Neural cell (in vitro differentiated cells): ENCODE measurements at regions not wholly inside any gene's neighbourhood (a gene's known extent, or its start where the extent isn't known, plus 50 kb on each side); places are given as distances from the start of the nearest gene placed in this dataset.
A peak's percentile ranks its signal among the peaks of the same experiment; 100 is the strongest.

Experiments used
- H2AFZ ChIP-seq: fragments of 200-600, 300-800 bp; sonication (generic), shearing (Covaris generic); 2 replicates; pipeline ENCODE4 v1.6.0; 2014; ENCODE audit warnings: low read depth, mild to moderate bottlenecking, antibody characterized with exemption, low read length, moderate library complexity
- H3F3A ChIP-seq: fragments of 200-600 bp; shearing (Covaris generic); 2 replicates; pipeline ENCODE4 v1.6.1; 2016; ENCODE audit warnings: mild to moderate bottlenecking, moderate library complexity, mixed read lengths, antibody characterized with exemption, low read length; ENCODE audit not compliant: insufficient read depth, poor library complexity, severe bottlenecking
- H3K27ac ChIP-seq: fragments of 200-600, 300-800 bp; sonication (generic), shearing (Covaris generic); 2 replicates; pipeline ENCODE4 v1.5.1; 2014; ENCODE audit warnings: mild to moderate bottlenecking, low read length, moderate library complexity
- H3K27me3 ChIP-seq: fragments of 300-800, 200-600 bp; sonication (generic), shearing (Covaris generic); 2 replicates; pipeline ENCODE4 v1.6.0; 2014; ENCODE audit warnings: mild to moderate bottlenecking, low read depth, low read length, moderate library complexity; ENCODE audit not compliant: insufficient read depth
- H3K36me3 ChIP-seq: fragments of 300-800, 200-600 bp; sonication (generic), shearing (Covaris generic); 2 replicates; pipeline ENCODE4 v1.5.1; 2014; ENCODE audit warnings: mild to moderate bottlenecking, antibody characterized with exemption, low read length, moderate library complexity; ENCODE audit not compliant: insufficient read depth
- H3K4me2 ChIP-seq: fragments of 300-800, 200-600 bp; sonication (generic), shearing (Covaris generic); 2 replicates; pipeline ENCODE4 v1.6.0; 2014; ENCODE audit warnings: mild to moderate bottlenecking, low read length
- H3K4me3 ChIP-seq: fragments of 300-800, 200-600 bp; sonication (generic), shearing (Covaris generic); 2 replicates; pipeline ENCODE4 v1.5.1; 2014; ENCODE audit warnings: mild to moderate bottlenecking, low read length, moderate library complexity
- H3K79me2 ChIP-seq: fragments of 200-600 bp; shearing (Covaris generic); replicated peaks from 2 replicates; pipeline ENCODE4 v1.6.0; 2014; ENCODE audit warnings: mild to moderate bottlenecking, low read length, moderate library complexity; ENCODE audit not compliant: insufficient read depth
- H3K9ac ChIP-seq: fragments of 300-800, 200-600 bp; sonication (generic), shearing (Covaris generic); 2 replicates; pipeline ENCODE4 v1.6.1; 2016; ENCODE audit warnings: mild to moderate bottlenecking, low read length, mixed read lengths
- H3K9me2 ChIP-seq: fragments of 200-600 bp; shearing (Covaris generic); 2 replicates; pipeline ENCODE4 v1.6.1; 2016; ENCODE audit warnings: mild to moderate bottlenecking, low read length, mixed read lengths; ENCODE audit not compliant: insufficient read depth
- H3K9me3 ChIP-seq: fragments of 200-600, 300-800 bp; sonication (generic), shearing (Covaris generic); 2 replicates; pipeline ENCODE4 v1.6.1; 2016; ENCODE audit warnings: mild to moderate bottlenecking, mixed run types, low read length, moderate library complexity, mixed read lengths
- H4K20me1 ChIP-seq: fragments of 200-600 bp; shearing (Covaris generic); 2 replicates; pipeline ENCODE4 v1.6.1; 2016; ENCODE audit warnings: mild to moderate bottlenecking, mixed run types; ENCODE audit not compliant: insufficient read depth
- EP300 ChIP-seq: fragments of 450-650 bp; conservative IDR thresholded peaks from 2 replicates; pipeline ENCODE4 v1.6.1; 2014; ENCODE audit warnings: antibody characterized with exemption, mild to moderate bottlenecking, moderate library complexity; ENCODE audit not compliant: poor library complexity, severe bottlenecking
- EZH2 ChIP-seq: fragments of 200-600, 300-800 bp; shearing (Covaris generic), sonication (generic); IDR thresholded peaks from 2 replicates; pipeline ENCODE4 v1.6.1; 2014; ENCODE audit warnings: antibody characterized with exemption, low read length, borderline replicate concordance, mild to moderate bottlenecking; ENCODE audit not compliant: insufficient read depth, poor library complexity, severe bottlenecking
- MXI1 ChIP-seq: fragments of 450-650 bp; conservative IDR thresholded peaks from 2 replicates; pipeline ENCODE4 v1.6.1; 2014; ENCODE audit warnings: antibody characterized with exemption, mild to moderate bottlenecking; ENCODE audit not compliant: poor library complexity, severe bottlenecking
- POLR2AphosphoS5 ChIP-seq: IDR thresholded peaks from 2 replicates; pipeline ENCODE4 v1.6.1; 2012
- RAD21 ChIP-seq: fragments of 450-650 bp; conservative IDR thresholded peaks from 2 replicates; pipeline ENCODE4 v1.6.1; 2014; ENCODE audit warnings: antibody characterized with exemption, mild to moderate bottlenecking, moderate library complexity
- SMC3 ChIP-seq: fragments of 450-650 bp; conservative IDR thresholded peaks from 2 replicates; pipeline ENCODE4 v1.6.1; 2014; ENCODE audit warnings: antibody characterized with exemption, mild to moderate bottlenecking, moderate library complexity; ENCODE audit not compliant: poor library complexity
- TAF1 ChIP-seq: IDR thresholded peaks from 2 replicates; pipeline ENCODE4 v1.6.1; 2012; ENCODE audit warnings: low read depth
- TF ChIP-seq, protein P1 (sequence below): IDR thresholded peaks from 2 replicates; pipeline ENCODE4 v1.6.1; 2012; ENCODE audit warnings: borderline replicate concordance
- TF ChIP-seq, protein P2 (sequence below): fragments of 450-650 bp; IDR thresholded peaks from 2 replicates; pipeline ENCODE4 v1.5.1; 2014; ENCODE audit warnings: antibody characterized with exemption, mild to moderate bottlenecking, moderate library complexity; ENCODE audit not compliant: poor library complexity, severe bottlenecking

DNA sequence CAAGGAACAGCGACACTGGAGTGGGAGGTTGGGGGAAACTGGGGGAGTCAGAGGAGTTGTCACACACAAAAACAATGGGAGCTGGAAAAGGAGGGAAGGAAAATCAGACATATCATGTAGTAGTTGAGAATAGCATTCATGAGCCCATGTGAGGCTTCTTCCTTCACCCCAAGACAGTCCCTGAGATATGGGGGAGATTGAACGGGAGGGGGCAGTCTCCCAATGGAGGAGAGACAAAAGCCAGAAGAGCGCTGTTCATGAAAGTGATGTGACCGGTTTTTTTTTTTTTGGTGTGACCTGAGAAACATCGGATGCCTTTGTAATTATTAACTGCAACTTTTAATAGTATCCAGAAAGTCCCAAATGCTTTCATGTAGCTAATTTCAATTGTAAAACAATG lies 631.8 kb upstream of the KLF12 start:
- TF ChIP-seq MXI1 (no peak), EP300 (no peak)
- Histone ChIP-seq H3K36me3 (no peaks in the 10 kb centered on the region), H3K79me2 (no peaks in the 10 kb centered on the region), H3K27me3 (no peaks in the 10 kb centered on the region), H4K20me1 (no peaks in the 10 kb centered on the region), H3K9me2 (no peaks in the 10 kb centered on the region), H2AFZ (no peak overlapping the region), H3K9ac (no peak overlapping the region), H3K4me2 (no peak overlapping the region), H3F3A (no peaks in the 10 kb centered on the region), H3K27ac (no peak overlapping the region), H3K4me3 (no peak overlapping the region), H3K9me3 (no peaks in the 10 kb centered on the region)

DNA sequence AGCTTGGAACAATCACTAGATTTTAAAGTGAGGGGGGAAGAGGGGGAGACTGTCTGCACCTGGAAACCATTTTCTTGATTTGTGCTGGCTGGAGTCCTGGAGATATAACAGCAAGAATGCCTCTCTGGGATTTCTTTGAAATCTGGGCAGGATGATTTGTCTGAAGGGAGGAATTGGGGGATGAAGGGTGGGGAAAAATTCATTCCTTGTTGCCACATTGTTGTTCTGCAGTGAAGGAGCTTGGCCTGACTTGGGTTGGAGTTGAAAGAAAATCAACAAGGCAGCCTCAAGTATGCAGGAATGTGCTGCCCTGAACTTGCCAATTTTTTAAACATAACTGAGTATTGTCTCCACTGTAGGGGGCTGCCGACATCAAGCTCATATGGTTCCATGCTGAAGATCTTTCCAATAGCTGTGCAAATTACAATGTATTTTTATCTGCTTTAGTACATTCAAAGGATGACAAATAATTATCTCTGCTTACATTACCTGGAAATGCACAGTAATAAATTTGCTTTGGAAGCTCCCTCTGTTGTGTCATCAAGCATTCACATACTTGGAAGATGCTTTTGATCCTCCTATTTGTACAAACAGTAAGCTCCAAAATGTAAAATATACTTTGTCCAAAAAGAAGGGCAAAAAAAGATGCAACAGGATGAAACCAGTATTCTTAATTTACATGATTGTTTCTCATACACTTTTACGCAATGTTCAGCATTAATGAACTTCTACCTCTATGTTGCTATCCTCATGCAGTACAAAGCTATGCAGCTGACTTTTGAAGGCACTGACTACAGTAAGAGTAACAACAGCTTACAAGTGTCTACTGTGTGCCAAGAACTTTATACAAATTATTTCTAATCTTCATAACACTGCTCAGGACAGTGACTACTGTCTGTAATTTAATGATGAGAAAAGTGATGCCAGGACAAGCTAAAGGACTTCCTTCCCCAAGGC lies 627.9 kb upstream of the KLF12 start:
- H3K79me2 ChIP-seq, result no peaks in the 10 kb centered on the region
- no peaks in the 10 kb centered on the region for H3K9me3 ChIP-seq
- H3K36me3 ChIP-seq, result no peaks in the 10 kb centered on the region
- TF ChIP-seq POLR2AphosphoS5, result no peak
- TF ChIP-seq SMC3, result no peak
- TF ChIP-seq, protein P1, sequence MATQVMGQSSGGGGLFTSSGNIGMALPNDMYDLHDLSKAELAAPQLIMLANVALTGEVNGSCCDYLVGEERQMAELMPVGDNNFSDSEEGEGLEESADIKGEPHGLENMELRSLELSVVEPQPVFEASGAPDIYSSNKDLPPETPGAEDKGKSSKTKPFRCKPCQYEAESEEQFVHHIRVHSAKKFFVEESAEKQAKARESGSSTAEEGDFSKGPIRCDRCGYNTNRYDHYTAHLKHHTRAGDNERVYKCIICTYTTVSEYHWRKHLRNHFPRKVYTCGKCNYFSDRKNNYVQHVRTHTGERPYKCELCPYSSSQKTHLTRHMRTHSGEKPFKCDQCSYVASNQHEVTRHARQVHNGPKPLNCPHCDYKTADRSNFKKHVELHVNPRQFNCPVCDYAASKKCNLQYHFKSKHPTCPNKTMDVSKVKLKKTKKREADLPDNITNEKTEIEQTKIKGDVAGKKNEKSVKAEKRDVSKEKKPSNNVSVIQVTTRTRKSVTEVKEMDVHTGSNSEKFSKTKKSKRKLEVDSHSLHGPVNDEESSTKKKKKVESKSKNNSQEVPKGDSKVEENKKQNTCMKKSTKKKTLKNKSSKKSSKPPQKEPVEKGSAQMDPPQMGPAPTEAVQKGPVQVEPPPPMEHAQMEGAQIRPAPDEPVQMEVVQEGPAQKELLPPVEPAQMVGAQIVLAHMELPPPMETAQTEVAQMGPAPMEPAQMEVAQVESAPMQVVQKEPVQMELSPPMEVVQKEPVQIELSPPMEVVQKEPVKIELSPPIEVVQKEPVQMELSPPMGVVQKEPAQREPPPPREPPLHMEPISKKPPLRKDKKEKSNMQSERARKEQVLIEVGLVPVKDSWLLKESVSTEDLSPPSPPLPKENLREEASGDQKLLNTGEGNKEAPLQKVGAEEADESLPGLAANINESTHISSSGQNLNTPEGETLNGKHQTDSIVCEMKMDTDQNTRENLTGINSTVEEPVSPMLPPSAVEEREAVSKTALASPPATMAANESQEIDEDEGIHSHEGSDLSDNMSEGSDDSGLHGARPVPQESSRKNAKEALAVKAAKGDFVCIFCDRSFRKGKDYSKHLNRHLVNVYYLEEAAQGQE, result no peak
- TF ChIP-seq EP300, result no peak
- no peak for TF ChIP-seq RAD21
- TF ChIP-seq, protein P2, sequence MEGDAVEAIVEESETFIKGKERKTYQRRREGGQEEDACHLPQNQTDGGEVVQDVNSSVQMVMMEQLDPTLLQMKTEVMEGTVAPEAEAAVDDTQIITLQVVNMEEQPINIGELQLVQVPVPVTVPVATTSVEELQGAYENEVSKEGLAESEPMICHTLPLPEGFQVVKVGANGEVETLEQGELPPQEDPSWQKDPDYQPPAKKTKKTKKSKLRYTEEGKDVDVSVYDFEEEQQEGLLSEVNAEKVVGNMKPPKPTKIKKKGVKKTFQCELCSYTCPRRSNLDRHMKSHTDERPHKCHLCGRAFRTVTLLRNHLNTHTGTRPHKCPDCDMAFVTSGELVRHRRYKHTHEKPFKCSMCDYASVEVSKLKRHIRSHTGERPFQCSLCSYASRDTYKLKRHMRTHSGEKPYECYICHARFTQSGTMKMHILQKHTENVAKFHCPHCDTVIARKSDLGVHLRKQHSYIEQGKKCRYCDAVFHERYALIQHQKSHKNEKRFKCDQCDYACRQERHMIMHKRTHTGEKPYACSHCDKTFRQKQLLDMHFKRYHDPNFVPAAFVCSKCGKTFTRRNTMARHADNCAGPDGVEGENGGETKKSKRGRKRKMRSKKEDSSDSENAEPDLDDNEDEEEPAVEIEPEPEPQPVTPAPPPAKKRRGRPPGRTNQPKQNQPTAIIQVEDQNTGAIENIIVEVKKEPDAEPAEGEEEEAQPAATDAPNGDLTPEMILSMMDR, result no peak
- no peak for TF ChIP-seq TAF1
- H3F3A ChIP-seq, result no peaks in the 10 kb centered on the region
- H3K4me3 ChIP-seq, result no peak overlapping the region
- no peaks in the 10 kb centered on the region for H4K20me1 ChIP-seq
- H3K27ac ChIP-seq, result peak overlapping the region; percentile 8
- no peaks in the 10 kb centered on the region for H3K27me3 ChIP-seq
- H3K4me2 ChIP-seq, result no peak overlapping the region
- no peaks in the 10 kb centered on the region for H3K9me2 ChIP-seq
- no peak overlapping the region for H3K9ac ChIP-seq
- peak overlapping the region; percentile 16 for H2AFZ ChIP-seq

DNA sequence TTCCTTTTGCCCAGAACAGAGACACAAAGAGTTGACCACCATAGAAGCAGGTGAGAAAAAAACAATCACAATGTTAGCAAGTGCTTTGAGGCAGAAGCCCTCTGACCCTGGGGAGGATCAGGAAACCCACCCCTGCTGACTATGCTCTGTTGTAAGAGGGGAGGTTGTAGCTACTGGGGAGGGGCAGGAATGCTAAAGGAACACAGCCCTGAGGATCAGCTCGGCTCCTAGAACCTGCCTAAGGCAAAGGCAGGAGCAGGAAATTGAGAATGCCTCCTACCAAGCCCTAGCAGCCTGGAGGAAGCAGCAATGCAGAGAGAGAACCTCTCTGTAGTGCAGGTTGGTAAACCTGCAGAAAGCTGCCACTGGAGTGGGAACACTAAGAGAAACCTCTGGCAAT lies 624.0 kb upstream of the KLF12 start:
- Histone ChIP-seq H2AFZ (no peak overlapping the region), H3K27ac (no peak overlapping the region)
- TF ChIP-seq TAF1 (no peak), MXI1 (no peak), EP300 (no peak), POLR2AphosphoS5 (no peak), EZH2 (no peak), SMC3 (no peak)
- TF ChIP-seq, protein P2, result no peak
- TF ChIP-seq, protein P1, result no peak

More for the DNA sequence above, 624.0 kb upstream of the KLF12 start:
- H3K9me2 ChIP-seq, result no peaks in the 10 kb centered on the region
- H3K79me2 ChIP-seq, result no peaks in the 10 kb centered on the region
- H3K4me2 ChIP-seq, result no peak overlapping the region
- no peaks in the 10 kb centered on the region for H3K27me3 ChIP-seq
- no peak overlapping the region for H3K9ac ChIP-seq
- H3K9me3 ChIP-seq, result no peaks in the 10 kb centered on the region
- H3K36me3 ChIP-seq, result no peaks in the 10 kb centered on the region
- no peaks in the 10 kb centered on the region for H4K20me1 ChIP-seq
- no peak overlapping the region for H3K4me3 ChIP-seq
- H3F3A ChIP-seq, result no peaks in the 10 kb centered on the region
